K562 (cell line): ENCODE measurements at regions not wholly inside any gene's neighbourhood (a gene's known extent, or its start where the extent isn't known, plus 50 kb on each side); places are given as distances from the start of the nearest gene placed in this dataset.

Experiments
- ATAC-seq: fragments of 200-7000 bp; cut with Tn5 transposase; 3 replicates; pipeline ENCODE4 v1.9.1; 2020; ENCODE audit warnings: moderate library complexity
- BruUV-seq: library from RNA; stranded (reverse); fragments of 400-500 nt; replicated peaks from 2 replicates; lab custom pipeline; 2021; lab: Mats Ljungman, UMichigan
- CTCF ChIA-PET: fragments of 300-600 bp; formaldehyde crosslinking; extraction: SDS; loops from one replicate; lab custom pipeline; 2021; ENCODE audit warnings: low intra/inter-chr PET ratio; lab: Yijun Ruan, JAX
- POLR2A ChIA-PET: fragments of 300-600, 350-650 bp; sonication (Branson Sonifier 250); formaldehyde crosslinking; extraction: SDS; loops from one replicate; lab custom pipeline; 2021; ENCODE audit warnings: antibody characterized with exemption, inconsistent platforms; lab: Yijun Ruan, JAX
- DNase-seq, 4 experiments: peaks; one replicate each; pipeline versions ENCODE4 v3.0.0 to v3.0.0-alpha.2; 2011 to 2018; ENCODE audit warnings: low spot score in 3 of 4, mixed read lengths in 3 of 4; ENCODE audit errors: extremely low read depth in 1 of 4
- FAIRE-seq: peaks from 2 replicates; lab custom pipeline; 2011; peaks lifted over from hg19 to GRCh38; lab: Jason Lieb, UNC
- H2AFZ ChIP-seq: 2 replicates; pipeline ENCODE4 v1.6.0; 2011; ENCODE audit warnings: low read depth, low read length, control low read depth, inconsistent platforms
- H3K27ac ChIP-seq: fragments of 200-600 bp; 3 replicates; pipeline ENCODE4 v1.8.0; 2011; ENCODE audit warnings: low read depth, mild to moderate bottlenecking, control low read depth, inconsistent platforms, low read length, moderate library complexity, mixed read lengths; ENCODE audit errors: extremely low read depth
- H3K27me3 ChIP-seq, 2 experiments: fragments of 300-600 bp in 1 of 2; 2 replicates in 1 of 2; 3 replicates in 1 of 2; pipeline versions ENCODE4 v1.6.0 to v1.8.0; 2011; ENCODE audit warnings: inconsistent platforms in 2 of 2, low read length in 2 of 2, mild to moderate bottlenecking in 1 of 2, mixed read lengths in 1 of 2, moderate library complexity in 1 of 2; ENCODE audit not compliant: control insufficient read depth in 2 of 2, insufficient read depth in 2 of 2
- H3K36me3 ChIP-seq: fragments of 300-600 bp; 3 replicates; pipeline ENCODE4 v1.8.0; 2011; ENCODE audit warnings: mild to moderate bottlenecking, low read length, inconsistent platforms; ENCODE audit not compliant: control insufficient read depth, insufficient read depth
- H3K4me1 ChIP-seq, 2 experiments: fragments of 200-600 bp in 1 of 2; replicated peaks in 1 of 2; 2 replicates in 1 of 2; 3 replicates in 1 of 2; pipeline versions ENCODE4 v1.5.1 to v1.8.0; 2011; ENCODE audit warnings: inconsistent platforms in 2 of 2, low read length in 2 of 2, mild to moderate bottlenecking in 1 of 2, mixed read lengths in 1 of 2, moderate library complexity in 1 of 2; ENCODE audit not compliant: control insufficient read depth in 2 of 2, insufficient read depth in 2 of 2
- H3K4me2 ChIP-seq: 2 replicates; pipeline ENCODE4 v1.6.1; 2011; ENCODE audit warnings: low read length, control low read depth, inconsistent platforms, mixed read lengths; ENCODE audit not compliant: insufficient read depth
- H3K4me3 ChIP-seq: fragments of 200-600 bp; sonication (generic), shearing (Covaris generic); 2 replicates; pipeline ENCODE4 v1.5.1; 2016; ENCODE audit warnings: control low read depth, inconsistent platforms
- H3K79me2 ChIP-seq: fragments of 200-600 bp; 3 replicates; pipeline ENCODE4 v1.8.0; 2011; ENCODE audit warnings: low read length, inconsistent platforms; ENCODE audit not compliant: control insufficient read depth, insufficient read depth
- H3K9ac ChIP-seq, 2 experiments: 2 replicates each; pipeline versions ENCODE4 v1.6.0 to v1.6.1; 2011; ENCODE audit warnings: low read depth in 2 of 2, low read length in 2 of 2, control low read depth in 1 of 2, inconsistent platforms in 1 of 2, mild to moderate bottlenecking in 1 of 2, mixed read lengths in 1 of 2; ENCODE audit not compliant: insufficient read depth in 1 of 2
- H3K9me1 ChIP-seq: one replicate; pipeline ENCODE4 v1.6.0; 2011; ENCODE audit warnings: inconsistent platforms, mild to moderate bottlenecking, low read length, moderate library complexity; ENCODE audit not compliant: control insufficient read depth, insufficient read depth
- H3K9me3 ChIP-seq: replicated peaks from 2 replicates; pipeline ENCODE4 v1.5.1; 2011; ENCODE audit warnings: low read depth, low read length, inconsistent platforms; ENCODE audit not compliant: control insufficient read depth, insufficient read depth
- H4K20me1 ChIP-seq: replicated peaks from 2 replicates; pipeline ENCODE4 v1.6.1; 2011; ENCODE audit warnings: low read length, inconsistent platforms, mixed read lengths; ENCODE audit not compliant: control insufficient read depth, insufficient read depth
- CHAMP1 ChIP-seq: fragments of 450-650 bp; IDR thresholded peaks from 2 replicates; pipeline ENCODE4 v1.6.1; 2016; ENCODE audit warnings: mild to moderate bottlenecking
- FOXK1 ChIP-seq: sonication (generic); formaldehyde crosslinking; IDR thresholded peaks from 2 replicates; pipeline ENCODE4 v1.8.0; 2022; ENCODE audit warnings: missing genetic modification reagents, mild to moderate bottlenecking, borderline replicate concordance
- MYNN ChIP-seq, 2 experiments: sonication (generic); formaldehyde crosslinking in 1 of 2; IDR thresholded peaks; 2 replicates each; pipeline versions ENCODE4 v1.5.0 to v1.6.1; 2016 to 2020; ENCODE audit warnings: antibody characterized with exemption in 1 of 2, missing genetic modification reagents in 1 of 2
- NFE2L1 ChIP-seq: fragments of 450-650 bp; IDR thresholded peaks from 2 replicates; pipeline ENCODE4 v1.6.1; 2016; ENCODE audit warnings: missing genetic modification characterization, low read depth, mild to moderate bottlenecking, missing compliant biosample characterization, moderate library complexity, borderline replicate concordance
- NR1H2 ChIP-seq: sonication (generic); formaldehyde crosslinking; IDR thresholded peaks from 2 replicates; pipeline ENCODE4 v1.4.0; 2020; ENCODE audit warnings: mild to moderate bottlenecking, missing genetic modification reagents
- PHB ChIP-seq: fragments of 250-450 bp; sonication (Bioruptor Pico); IDR thresholded peaks from 2 replicates; pipeline ENCODE4 v1.5.0; 2021
- RAD21 ChIP-seq, 2 experiments: fragments of 250-450 bp in 1 of 2; fragments of 450-650 bp in 1 of 2; sonication (Bioruptor Pico) in 1 of 2; formaldehyde crosslinking in 1 of 2; IDR thresholded peaks in 1 of 2; conservative IDR thresholded peaks in 1 of 2; 2 replicates each; pipeline versions ENCODE4 v1.4.0 to v1.8.0; 2020 to 2022; ENCODE audit warnings: mild to moderate bottlenecking in 2 of 2, moderate library complexity in 1 of 2
- RBM39 ChIP-seq: fragments of 200-400 bp; formaldehyde crosslinking; optimal IDR thresholded peaks from 2 replicates; pipeline ENCODE3; 2018; ENCODE audit warnings: low read depth, low read length
- SMAD3 ChIP-seq: fragments of 450-650 bp; formaldehyde crosslinking; conservative IDR thresholded peaks from 2 replicates; pipeline ENCODE4 v1.4.0; 2020; ENCODE audit warnings: mild to moderate bottlenecking
- SNAPC5 ChIP-seq: fragments of 250-450 bp; sonication (Bioruptor Pico); IDR thresholded peaks from 2 replicates; pipeline ENCODE4 v1.8.0; 2021; ENCODE audit warnings: moderate library complexity, mild to moderate bottlenecking, inconsistent platforms
- ZC3H11A ChIP-seq: IDR thresholded peaks from 2 replicates; pipeline ENCODE4 v1.6.1; 2012; ENCODE audit warnings: low read depth, low read length, improper control_type of control experiment
- ZNF444 ChIP-seq: fragments of 250-450 bp; sonication (Bioruptor Pico); IDR thresholded peaks from 2 replicates; pipeline ENCODE4 v1.4.0; 2020; ENCODE audit warnings: mild to moderate bottlenecking, moderate library complexity
- ZNF695 ChIP-seq: fragments of 450-650 bp; formaldehyde crosslinking; IDR thresholded peaks from 2 replicates; pipeline ENCODE4 v1.4.0; 2020; ENCODE audit warnings: mild to moderate bottlenecking, moderate library complexity
- WGBS: fragments of 100-300 bp; shearing (Covaris generic); methylation state at CpG from one replicate; pipeline ENCODE4 v1.1.6; 2016; ENCODE audit warnings: low coverage, mixed read lengths; ENCODE audit not compliant: insufficient coverage; ENCODE audit errors: missing lambda C conversion rate; 5-methylcytosine and 5-hydroxymethylcytosine counted together
- in situ Hi-C: fragments of 300-500 bp; cut with MboI; formaldehyde crosslinking; loops from 4 replicates; pipeline ENCODE4 v1.15.0; 2018; ENCODE audit warnings: inconsistent platforms, mixed read lengths
- intact Hi-C: fragments of 100-400 bp; cut with micrococcal nuclease; formaldehyde crosslinking; loops from 2 replicates; pipeline ENCODE4 v1.14.2; 2022

- DNase-seq = peak in 1 of 4 experiments; percentile 1
- in situ Hi-C loops = no loop called here
Measured at GRCh38 chr9:1604942-1605560, 410.1 kb upstream of the SMARCA2 start.

GRCh38 chr9:1606253-1606652, 408.9 kb upstream of the SMARCA2 start:
- intact Hi-C loops (no loop called here), in situ Hi-C loops (no loop called here)
- CTCF ChIA-PET = no interaction called here
- Histone ChIP-seq H3K27ac (no peak overlapping the region), H3K79me2 (no peaks in the 10 kb centered on the region), H3K4me2 (no peak overlapping the region), H3K4me3 (no peak overlapping the region), H3K36me3 (no peaks in the 10 kb centered on the region), H3K9ac (no peak overlapping the region), H3K4me1 (no peaks in the 10 kb centered on the region), H3K27me3 (no peaks in the 10 kb centered on the region), H4K20me1 (no peaks in the 10 kb centered on the region), H3K9me3 (no peaks in the 10 kb centered on the region), H3K9me1 (no peaks in the 10 kb centered on the region), H2AFZ (no peak overlapping the region)
- WGBS = 2% methylated on average over 5 of the region's 5 CpGs
- POLR2A ChIA-PET = no interaction called here
- FAIRE-seq = no peak
- no TSS peak for BruUV-seq
- no peak for DNase-seq
- ATAC-seq = no peak
- TF ChIP-seq MYNN (IDR thresholded peaks at IDR 0.05) (no peak), MYNN (CRISPR knock-in tag; IDR thresholded peaks at IDR 0.05) (no peak), ZC3H11A (no peak), PHB (CRISPR knock-in tag) (no peak), NFE2L1 (no peak), FOXK1 (CRISPR knock-in tag) (no peak), ZNF695 (no peak), CHAMP1 (no peak), SNAPC5 (CRISPR knock-in tag) (no peak), ZNF444 (CRISPR knock-in tag) (no peak), SMAD3 (CRISPR knock-in tag) (no peak), RBM39 (no peak)

More at GRCh38 chr9:1604942-1605560, 410.1 kb upstream of the SMARCA2 start:
- Histone ChIP-seq H3K4me3 (no peak overlapping the region), H3K9ac (no peak overlapping the region), H2AFZ (no peak overlapping the region), H3K36me3 (no peaks in the 10 kb centered on the region), H3K9me3 (no peaks in the 10 kb centered on the region), H3K79me2 (no peaks in the 10 kb centered on the region), H3K4me2 (no peak overlapping the region), H3K27me3 (no peaks in the 10 kb centered on the region), H3K9me1 (no peaks in the 10 kb centered on the region), H3K4me1 (no peaks in the 10 kb centered on the region), H4K20me1 (no peaks in the 10 kb centered on the region), H3K27ac (no peak overlapping the region)
- intact Hi-C loops = no loop called here
- CTCF ChIA-PET = no interaction called here
- FAIRE-seq = no peak
- ATAC-seq = no peak
- BruUV-seq = no TSS peak
- WGBS = 3% methylated on average over 5 of the region's 5 CpGs
- TF ChIP-seq RAD21 (CRISPR knock-in tag; conservative IDR thresholded peaks at IDR 0.05 in 1 of 2, IDR thresholded peaks at IDR 0.05 in 1 of 2) = 0 out of 4 replicates have a peak, but pooled peaks of 1 of the 2 experiments have one; percentile 29
- TF ChIP-seq NR1H2 (CRISPR knock-in tag) = no peak
- POLR2A ChIA-PET = no interaction called here
